HCT116 (cell line): ENCODE measurements at regions not wholly inside any gene's neighbourhood (a gene's known extent, or its start where the extent isn't known, plus 50 kb on each side); places are given as distances from the start of the nearest gene placed in this dataset.

Experiments used
- ATF3 ChIP-seq: IDR thresholded peaks from 2 replicates; pipeline ENCODE4 v1.6.1; 2012
- CEBPB ChIP-seq: IDR thresholded peaks from 2 replicates; pipeline ENCODE4 v1.6.1; 2012; ENCODE audit warnings: low read depth
- CTCF ChIP-seq, 3 experiments: fragments of 200-600 bp in 1 of 3; sonication (generic) in 1 of 3; IDR thresholded peaks in 2 of 3; conservative IDR thresholded peaks in 1 of 3; 2 replicates each; pipeline ENCODE4 v1.5.1; 2012 to 2017; ENCODE audit warnings: low read depth in 2 of 3, low read length in 2 of 3, antibody characterized with exemption in 1 of 3, borderline replicate concordance in 1 of 3, control low read depth in 1 of 3, mild to moderate bottlenecking in 1 of 3, mixed read lengths in 1 of 3, mixed run types in 1 of 3, moderate library complexity in 1 of 3; ENCODE audit not compliant: insufficient read depth in 1 of 3
- EZH2 ChIP-seq: fragments of 200-600 bp; sonication (generic); IDR thresholded peaks from 2 replicates; pipeline ENCODE4 v1.6.1; 2017; ENCODE audit warnings: antibody characterized with exemption, mixed run types
- EZH2phosphoT487 ChIP-seq: fragments of 200-600 bp; IDR thresholded peaks from 2 replicates; pipeline ENCODE4 v1.6.1; 2018; ENCODE audit warnings: antibody characterized with exemption, borderline replicate concordance
- JUND ChIP-seq: IDR thresholded peaks from 2 replicates; pipeline ENCODE4 v1.6.1; 2012
- MAX ChIP-seq: IDR thresholded peaks from 2 replicates; pipeline ENCODE4 v1.6.1; 2012
- POLR2A ChIP-seq: IDR thresholded peaks from 2 replicates; pipeline ENCODE4 v1.7.0; 2011; ENCODE audit warnings: borderline replicate concordance; ENCODE audit not compliant: insufficient read depth, insufficient read length; ENCODE audit errors: extremely low read depth
- POLR2AphosphoS5 ChIP-seq: IDR thresholded peaks from 2 replicates; pipeline ENCODE4 v1.6.1; 2011; ENCODE audit warnings: mild to moderate bottlenecking, low read depth, low read length, moderate library complexity
- REST ChIP-seq: IDR thresholded peaks from 2 replicates; pipeline ENCODE4 v1.6.1; 2012; ENCODE audit warnings: low read depth
- TCF7L2 ChIP-seq: IDR thresholded peaks from 2 replicates; pipeline ENCODE4 v1.7.0; 2011; ENCODE audit warnings: borderline replicate concordance, inconsistent platforms; ENCODE audit not compliant: insufficient read depth, insufficient read length; ENCODE audit errors: extremely low read depth
- YY1 ChIP-seq: IDR thresholded peaks from 2 replicates; pipeline ENCODE4 v1.6.1; 2011; ENCODE audit warnings: low read length, low read depth, moderate library complexity, mild to moderate bottlenecking; ENCODE audit not compliant: insufficient replicate concordance; ENCODE audit errors: extremely low read depth
- ZBTB33 ChIP-seq: IDR thresholded peaks from 2 replicates; pipeline ENCODE4 v1.6.1; 2011; ENCODE audit warnings: mild to moderate bottlenecking, low read length, moderate library complexity; ENCODE audit not compliant: insufficient replicate concordance; ENCODE audit errors: extremely low read depth

GRCh38 chr7:41130561-41131236 is 572.2 kb downstream of the INHBA start:
- TF ChIP-seq CTCF (IDR thresholded peaks at IDR 0.05 in 2 of 3, conservative IDR thresholded peaks at IDR 0.05 in 1 of 3; ENCODE audit: borderline replicate concordance in 1 of 3, insufficient read depth in 1 of 3, low read depth in 2 of 3, low read length in 2 of 3) = no peak
- TF ChIP-seq REST = no peak
- TF ChIP-seq CEBPB = no peak
- no peak for TF ChIP-seq EZH2
- TF ChIP-seq TCF7L2 = no peak
- no peak for TF ChIP-seq ATF3
- no peak for TF ChIP-seq POLR2AphosphoS5
- no peak for TF ChIP-seq ZBTB33
- no peak for TF ChIP-seq YY1
- no peak for TF ChIP-seq MAX
- TF ChIP-seq POLR2A = no peak
- TF ChIP-seq JUND = no peak
- no peak for TF ChIP-seq EZH2phosphoT487
